HEK293 (cell line): ENCODE measurements at regions not wholly inside any gene's neighbourhood (a gene's known extent, or its start where the extent isn't known, plus 50 kb on each side); places are given as distances from the start of the nearest gene placed in this dataset.

Source experiments
- MYNN ChIP-seq: fragments of 450-650 bp; formaldehyde crosslinking; IDR thresholded peaks from 2 replicates; pipeline ENCODE4 v1.5.1; 2016; ENCODE audit warnings: missing biosample characterization, missing genetic modification characterization, borderline replicate concordance
- ZNF138 ChIP-seq: fragments of 450-650 bp; formaldehyde crosslinking; IDR thresholded peaks from 2 replicates; pipeline ENCODE4 v1.5.1; 2016; ENCODE audit warnings: missing biosample characterization, missing genetic modification characterization, borderline replicate concordance
- ZNF747 ChIP-seq: fragments of 450-650 bp; formaldehyde crosslinking; IDR thresholded peaks from 2 replicates; pipeline ENCODE4 v1.5.1; 2016; ENCODE audit warnings: missing biosample characterization, missing genetic modification characterization
- TF ChIP-seq, protein P1 (sequence below): fragments of 450-650 bp; formaldehyde crosslinking; IDR thresholded peaks from 2 replicates; pipeline ENCODE4 v1.5.1; 2016; ENCODE audit warnings: missing biosample characterization, missing genetic modification characterization
- TF ChIP-seq, protein P2 (sequence below): fragments of 450-650 bp; formaldehyde crosslinking; IDR thresholded peaks from 2 replicates; pipeline ENCODE4 v1.5.1; 2017; ENCODE audit warnings: missing biosample characterization, missing genetic modification characterization

DNA sequence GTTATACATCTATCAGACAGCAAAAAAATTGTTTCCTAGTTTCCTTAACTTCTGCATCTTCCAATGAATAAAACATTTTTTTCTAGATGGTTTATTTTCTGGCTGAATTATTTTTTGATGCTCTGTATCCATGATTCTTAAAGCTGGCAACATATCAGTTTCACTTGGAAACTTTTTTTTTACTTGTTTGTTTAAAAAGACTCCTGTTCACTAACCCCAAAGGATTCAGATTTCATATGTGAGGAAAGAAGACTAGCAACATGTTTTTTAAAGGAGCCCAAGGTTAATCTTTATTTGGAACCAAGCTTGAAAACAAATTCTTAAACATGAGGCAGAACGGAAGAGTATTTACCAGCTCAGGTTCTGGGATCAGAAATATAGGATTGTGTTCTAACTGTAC is 632.3 kb downstream of the SLITRK6 start:
- TF ChIP-seq, protein P1, sequence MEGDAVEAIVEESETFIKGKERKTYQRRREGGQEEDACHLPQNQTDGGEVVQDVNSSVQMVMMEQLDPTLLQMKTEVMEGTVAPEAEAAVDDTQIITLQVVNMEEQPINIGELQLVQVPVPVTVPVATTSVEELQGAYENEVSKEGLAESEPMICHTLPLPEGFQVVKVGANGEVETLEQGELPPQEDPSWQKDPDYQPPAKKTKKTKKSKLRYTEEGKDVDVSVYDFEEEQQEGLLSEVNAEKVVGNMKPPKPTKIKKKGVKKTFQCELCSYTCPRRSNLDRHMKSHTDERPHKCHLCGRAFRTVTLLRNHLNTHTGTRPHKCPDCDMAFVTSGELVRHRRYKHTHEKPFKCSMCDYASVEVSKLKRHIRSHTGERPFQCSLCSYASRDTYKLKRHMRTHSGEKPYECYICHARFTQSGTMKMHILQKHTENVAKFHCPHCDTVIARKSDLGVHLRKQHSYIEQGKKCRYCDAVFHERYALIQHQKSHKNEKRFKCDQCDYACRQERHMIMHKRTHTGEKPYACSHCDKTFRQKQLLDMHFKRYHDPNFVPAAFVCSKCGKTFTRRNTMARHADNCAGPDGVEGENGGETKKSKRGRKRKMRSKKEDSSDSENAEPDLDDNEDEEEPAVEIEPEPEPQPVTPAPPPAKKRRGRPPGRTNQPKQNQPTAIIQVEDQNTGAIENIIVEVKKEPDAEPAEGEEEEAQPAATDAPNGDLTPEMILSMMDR (tag by site-specific recombination), result no peak
- TF ChIP-seq, protein P2, sequence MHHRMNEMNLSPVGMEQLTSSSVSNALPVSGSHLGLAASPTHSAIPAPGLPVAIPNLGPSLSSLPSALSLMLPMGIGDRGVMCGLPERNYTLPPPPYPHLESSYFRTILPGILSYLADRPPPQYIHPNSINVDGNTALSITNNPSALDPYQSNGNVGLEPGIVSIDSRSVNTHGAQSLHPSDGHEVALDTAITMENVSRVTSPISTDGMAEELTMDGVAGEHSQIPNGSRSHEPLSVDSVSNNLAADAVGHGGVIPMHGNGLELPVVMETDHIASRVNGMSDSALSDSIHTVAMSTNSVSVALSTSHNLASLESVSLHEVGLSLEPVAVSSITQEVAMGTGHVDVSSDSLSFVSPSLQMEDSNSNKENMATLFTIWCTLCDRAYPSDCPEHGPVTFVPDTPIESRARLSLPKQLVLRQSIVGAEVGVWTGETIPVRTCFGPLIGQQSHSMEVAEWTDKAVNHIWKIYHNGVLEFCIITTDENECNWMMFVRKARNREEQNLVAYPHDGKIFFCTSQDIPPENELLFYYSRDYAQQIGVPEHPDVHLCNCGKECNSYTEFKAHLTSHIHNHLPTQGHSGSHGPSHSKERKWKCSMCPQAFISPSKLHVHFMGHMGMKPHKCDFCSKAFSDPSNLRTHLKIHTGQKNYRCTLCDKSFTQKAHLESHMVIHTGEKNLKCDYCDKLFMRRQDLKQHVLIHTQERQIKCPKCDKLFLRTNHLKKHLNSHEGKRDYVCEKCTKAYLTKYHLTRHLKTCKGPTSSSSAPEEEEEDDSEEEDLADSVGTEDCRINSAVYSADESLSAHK, result no peak
- TF ChIP-seq ZNF747 (tag by site-specific recombination) (no peak), ZNF138 (tag by site-specific recombination) (no peak), MYNN (no peak)
